MG63 (cell line): ENCODE measurements at regions not wholly inside any gene's neighbourhood (a gene's known extent, or its start where the extent isn't known, plus 50 kb on each side); places are given as distances from the start of the nearest gene placed in this dataset.

Source experiments
- DNase-seq: peaks from one replicate; pipeline ENCODE4 v3.0.0-alpha.2; 2020
- H3K27me3 ChIP-seq: fragments of 250-450 bp; sonication (Bioruptor Pico); 2 replicates; pipeline ENCODE4 v1.5.1; 2020; ENCODE audit warnings: mild to moderate bottlenecking, moderate library complexity
- H3K36me3 ChIP-seq: fragments of 250-450 bp; sonication (Bioruptor Pico); 2 replicates; pipeline ENCODE4 v1.5.1; 2020; ENCODE audit warnings: mild to moderate bottlenecking, moderate library complexity
- H3K4me3 ChIP-seq: fragments of 250-450 bp; sonication (Bioruptor Pico); 2 replicates; pipeline ENCODE4 v1.5.1; 2020; ENCODE audit warnings: mild to moderate bottlenecking, moderate library complexity
- H3K9me3 ChIP-seq: fragments of 250-450 bp; sonication (Bioruptor Pico); 2 replicates; pipeline ENCODE4 v1.5.1; 2020; ENCODE audit warnings: mild to moderate bottlenecking, moderate library complexity

DNA sequence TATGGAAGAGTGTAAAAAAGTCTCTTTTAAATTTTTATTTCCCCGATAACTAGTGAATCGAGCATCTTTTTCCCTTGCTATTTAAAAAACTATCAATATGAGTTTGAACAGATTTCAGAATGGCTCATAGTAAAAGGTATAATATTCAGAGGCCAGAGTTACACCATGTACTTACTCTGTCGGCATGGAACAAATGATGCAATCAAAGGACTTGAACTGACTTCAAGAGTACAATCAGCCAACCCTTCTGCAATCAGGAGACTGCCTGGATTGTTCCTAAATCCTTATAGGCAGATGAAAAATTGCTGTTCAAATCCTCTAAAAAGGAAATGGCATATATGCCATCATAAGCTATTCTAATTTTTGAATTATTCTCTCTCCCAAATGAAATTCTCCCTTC is 273.3 kb downstream of the SH2D1A start:
- H3K27me3 ChIP-seq, result no peaks in the 10 kb centered on the region
- no peak overlapping the region for H3K4me3 ChIP-seq
- no peak for DNase-seq
- H3K9me3 ChIP-seq, result no peaks in the 10 kb centered on the region
- no peaks in the 10 kb centered on the region for H3K36me3 ChIP-seq

DNA sequence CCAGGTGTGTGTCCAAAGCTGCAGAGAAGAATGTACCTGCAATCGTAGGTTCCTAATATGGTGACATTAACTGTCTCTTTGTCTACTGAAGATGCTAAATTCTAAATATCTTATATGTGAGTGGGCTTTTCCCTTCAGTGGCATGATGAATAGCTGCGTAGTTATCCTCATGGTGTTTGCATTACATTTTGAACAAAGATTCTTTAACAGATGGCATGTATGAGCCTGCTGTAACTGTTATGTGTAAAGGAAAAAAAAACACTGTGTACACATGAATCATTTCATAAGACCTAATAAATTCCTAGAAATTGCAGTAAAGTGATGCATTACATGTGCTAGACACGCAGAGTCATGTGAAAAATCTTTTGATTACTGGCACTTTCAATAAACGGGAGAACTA is 288.0 kb downstream of the SH2D1A start:
- Histone ChIP-seq H3K27me3 (no peaks in the 10 kb centered on the region), H3K36me3 (no peaks in the 10 kb centered on the region), H3K4me3 (no peak overlapping the region), H3K9me3 (no peaks in the 10 kb centered on the region)
- DNase-seq, result no peak

DNA sequence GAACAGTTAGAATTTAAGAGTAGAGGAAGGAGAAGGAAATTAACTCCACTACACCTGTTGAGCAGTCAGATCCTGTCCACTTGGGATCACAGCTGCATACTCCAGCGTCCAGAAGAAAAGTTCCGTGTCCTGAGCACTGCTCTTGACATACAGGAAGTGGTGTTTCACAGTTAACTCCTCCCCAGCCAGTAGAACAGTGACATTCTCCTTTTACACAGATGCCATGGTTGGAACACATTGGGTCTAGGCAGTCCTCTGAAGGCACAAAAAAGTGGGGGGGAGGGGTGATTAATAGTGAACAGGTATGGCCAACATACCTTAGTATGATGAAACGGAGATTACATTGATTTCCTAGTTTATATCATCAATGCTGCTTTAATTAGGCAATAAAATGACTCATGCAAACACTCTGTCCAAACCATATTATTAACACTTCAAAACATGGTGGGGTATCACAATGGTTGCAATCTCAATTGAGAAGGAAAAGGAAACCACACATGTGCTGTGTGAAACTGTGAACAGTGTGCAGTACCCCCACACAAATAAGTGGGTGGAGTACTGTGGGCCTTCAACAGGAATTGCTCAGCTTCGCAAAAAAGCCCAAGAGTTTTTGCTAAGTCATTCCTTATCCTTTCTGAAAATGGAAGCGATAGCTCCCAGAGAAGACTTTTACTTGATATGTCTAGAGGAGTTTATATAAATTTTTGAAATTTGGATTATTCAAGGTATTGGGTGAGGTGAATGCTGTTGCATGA is 295.6 kb downstream of the SH2D1A start:
- H3K27me3 ChIP-seq, result no peaks in the 10 kb centered on the region
- H3K36me3 ChIP-seq, result no peaks in the 10 kb centered on the region
- H3K4me3 ChIP-seq, result no peak overlapping the region
- H3K9me3 ChIP-seq, result no peaks in the 10 kb centered on the region
- DNase-seq, result no peak

DNA sequence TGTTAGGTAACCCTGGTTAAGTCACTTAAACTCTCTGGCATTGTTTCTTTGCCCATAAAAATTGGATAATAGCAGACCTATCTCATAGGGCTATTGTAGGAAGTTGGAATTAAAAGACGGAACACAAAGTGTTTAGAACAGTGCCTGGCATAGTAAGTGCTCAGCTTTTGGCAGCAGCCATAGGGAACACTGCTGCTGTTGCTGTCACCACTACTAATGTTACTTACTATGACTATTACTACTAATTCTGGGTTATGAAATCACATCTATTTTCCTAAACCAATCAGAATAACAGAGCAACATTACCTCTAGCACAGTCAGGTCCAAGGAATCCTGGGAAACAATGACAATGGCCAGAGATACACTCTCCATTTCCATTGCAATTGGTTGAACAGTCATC is 300.0 kb downstream of the SH2D1A start:
- no peak overlapping the region for H3K4me3 ChIP-seq
- no peaks in the 10 kb centered on the region for H3K27me3 ChIP-seq
- no peaks in the 10 kb centered on the region for H3K36me3 ChIP-seq
- H3K9me3 ChIP-seq, result no peaks in the 10 kb centered on the region
- DNase-seq, result no peak

DNA sequence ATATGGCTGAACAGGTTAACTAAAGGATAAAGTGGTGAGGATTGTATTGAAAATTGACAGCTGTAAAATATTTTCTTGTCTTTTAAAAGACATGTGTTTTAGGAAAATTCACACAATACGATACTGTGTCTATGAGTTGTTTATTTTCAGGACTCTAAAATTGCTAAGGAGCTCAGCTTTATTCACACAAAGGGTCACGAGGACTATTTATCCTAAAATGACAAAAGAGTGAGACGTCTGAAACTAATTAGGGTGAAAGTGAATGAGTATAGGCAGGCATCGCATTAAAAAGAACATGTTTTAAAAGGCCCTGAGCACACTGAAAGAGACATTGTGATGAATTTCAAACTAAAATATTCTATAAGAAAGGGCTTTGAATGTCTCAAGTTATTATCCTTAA is 304.7 kb downstream of the SH2D1A start:
- H3K36me3 ChIP-seq, result no peaks in the 10 kb centered on the region
- no peaks in the 10 kb centered on the region for H3K27me3 ChIP-seq
- no peaks in the 10 kb centered on the region for H3K9me3 ChIP-seq
- DNase-seq, result no peak
- no peak overlapping the region for H3K4me3 ChIP-seq

DNA sequence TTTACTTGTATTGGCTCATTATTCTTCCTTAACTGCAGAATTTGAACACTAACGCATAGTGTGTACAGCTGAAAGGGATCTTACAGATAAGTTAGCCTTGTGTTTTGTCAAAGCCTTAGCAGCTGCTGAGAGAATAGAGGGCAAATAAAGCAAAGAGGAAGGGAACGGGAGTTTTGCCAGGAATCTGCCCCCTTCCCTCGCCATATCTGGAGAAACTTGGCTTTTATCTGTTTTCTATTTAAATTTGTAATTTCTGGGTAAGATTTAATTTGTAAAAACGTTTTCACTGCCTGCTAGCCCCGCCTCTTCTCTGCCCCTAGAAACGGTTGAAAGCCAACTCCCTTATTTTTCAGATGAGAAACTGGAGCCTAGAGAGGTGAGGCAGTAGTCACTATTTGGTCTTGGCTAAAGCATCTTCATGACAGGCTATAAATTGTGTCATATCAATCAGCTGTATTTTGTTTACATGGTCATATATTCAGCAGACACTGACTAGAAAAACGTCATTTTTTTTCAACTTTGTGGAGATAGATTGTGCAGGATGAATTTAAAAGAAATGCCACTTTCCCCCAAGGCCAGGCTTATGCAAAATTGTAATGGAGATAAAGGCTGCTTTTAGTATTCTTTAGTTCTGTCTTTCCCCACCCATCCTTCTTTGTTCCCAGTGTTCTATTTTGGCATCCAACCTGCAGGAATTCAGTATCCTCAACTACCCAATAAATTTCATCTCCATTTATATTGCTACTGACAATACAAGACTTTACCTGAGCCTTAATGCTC is 319.4 kb downstream of the SH2D1A start:
- no peaks in the 10 kb centered on the region for H3K27me3 ChIP-seq
- no peak overlapping the region for H3K4me3 ChIP-seq
- H3K9me3 ChIP-seq, result no peaks in the 10 kb centered on the region
- H3K36me3 ChIP-seq, result no peaks in the 10 kb centered on the region
- DNase-seq, result no peak

DNA sequence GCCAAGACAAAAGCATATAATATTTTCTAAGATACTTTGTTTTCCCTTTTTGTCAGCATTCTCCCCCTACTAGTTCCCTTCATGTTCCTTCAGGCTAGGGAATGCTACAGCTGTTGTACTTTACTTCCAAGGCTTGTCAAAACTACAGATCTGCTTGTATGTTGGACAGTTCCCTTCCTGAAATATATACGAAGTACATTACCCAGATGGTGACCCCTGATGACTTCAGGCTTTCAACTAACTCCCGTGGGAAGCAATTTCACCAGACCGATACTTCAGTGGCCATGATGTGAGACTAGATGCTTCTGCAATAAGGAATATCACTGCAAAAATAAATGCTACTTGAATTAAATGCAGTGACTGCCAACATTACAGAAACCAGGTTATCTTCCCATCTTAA is 332.8 kb downstream of the SH2D1A start:
- Histone ChIP-seq H3K4me3 (no peak overlapping the region), H3K27me3 (no peaks in the 10 kb centered on the region), H3K9me3 (no peaks in the 10 kb centered on the region), H3K36me3 (no peaks in the 10 kb centered on the region)
- DNase-seq, result no peak

DNA sequence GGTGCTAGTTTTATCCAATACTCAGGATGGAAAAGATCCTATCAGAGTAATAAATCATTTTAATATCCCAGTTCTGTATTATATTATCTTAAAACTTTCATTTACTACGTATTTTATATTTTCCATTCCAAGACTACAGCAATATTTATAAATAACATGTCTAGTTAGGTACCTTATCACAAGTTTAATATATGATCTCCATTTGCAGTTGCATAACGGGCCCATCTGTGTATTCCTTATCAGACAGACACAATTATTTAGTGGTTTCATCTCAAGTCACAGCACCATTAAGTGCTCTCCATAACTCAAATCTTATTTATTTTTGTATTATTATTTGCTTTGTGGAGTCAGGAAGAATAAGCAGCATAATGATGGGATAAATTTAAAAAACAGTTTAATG is 333.9 kb downstream of the SH2D1A start:
- H3K9me3 ChIP-seq, result no peaks in the 10 kb centered on the region
- H3K36me3 ChIP-seq, result no peaks in the 10 kb centered on the region
- no peaks in the 10 kb centered on the region for H3K27me3 ChIP-seq
- no peak overlapping the region for H3K4me3 ChIP-seq
- no peak for DNase-seq

DNA sequence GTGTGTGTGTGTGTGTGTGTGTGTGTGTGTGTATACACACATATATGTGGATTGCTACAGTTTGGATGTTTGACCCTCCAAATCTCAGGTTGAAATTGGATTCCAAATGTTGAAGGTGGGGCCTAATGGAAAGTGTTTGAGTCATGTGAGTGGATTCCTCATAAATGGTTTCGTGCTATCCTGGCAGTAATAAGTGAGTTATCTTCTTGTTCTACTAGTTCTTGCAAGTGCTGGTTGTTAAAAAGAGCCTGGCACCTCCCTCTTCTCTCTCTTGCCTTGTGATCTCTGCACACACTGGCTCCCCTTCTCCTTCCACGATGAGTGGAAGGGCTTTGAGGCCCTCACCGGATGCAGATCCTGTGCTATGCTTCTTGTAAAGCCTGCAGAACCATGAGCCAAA is 344.1 kb downstream of the SH2D1A start:
- H3K36me3 ChIP-seq, result no peaks in the 10 kb centered on the region
- DNase-seq, result no peak
- H3K27me3 ChIP-seq, result no peaks in the 10 kb centered on the region
- no peaks in the 10 kb centered on the region for H3K9me3 ChIP-seq
- no peak overlapping the region for H3K4me3 ChIP-seq

DNA sequence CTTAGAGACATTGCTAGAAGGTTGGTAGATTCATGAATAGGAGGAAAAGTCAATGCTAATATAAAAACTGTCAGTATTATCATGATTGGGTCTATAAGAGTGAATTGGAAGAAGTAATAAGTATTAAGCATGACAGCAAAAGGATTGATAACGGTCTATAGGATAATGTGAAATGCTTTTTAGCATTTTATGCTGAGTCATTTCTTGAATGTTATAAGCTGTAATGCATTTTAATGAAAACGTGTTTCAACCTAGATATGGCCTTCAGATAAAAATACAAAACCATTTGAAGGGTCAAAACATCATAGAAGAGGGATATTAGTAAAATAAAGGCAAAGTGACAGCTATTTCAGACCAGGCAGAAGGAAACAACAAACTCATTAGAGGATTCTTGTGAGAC is 353.5 kb downstream of the SH2D1A start:
- Histone ChIP-seq H3K27me3 (no peaks in the 10 kb centered on the region), H3K9me3 (no peaks in the 10 kb centered on the region), H3K36me3 (no peaks in the 10 kb centered on the region), H3K4me3 (no peak overlapping the region)
- no peak for DNase-seq

DNA sequence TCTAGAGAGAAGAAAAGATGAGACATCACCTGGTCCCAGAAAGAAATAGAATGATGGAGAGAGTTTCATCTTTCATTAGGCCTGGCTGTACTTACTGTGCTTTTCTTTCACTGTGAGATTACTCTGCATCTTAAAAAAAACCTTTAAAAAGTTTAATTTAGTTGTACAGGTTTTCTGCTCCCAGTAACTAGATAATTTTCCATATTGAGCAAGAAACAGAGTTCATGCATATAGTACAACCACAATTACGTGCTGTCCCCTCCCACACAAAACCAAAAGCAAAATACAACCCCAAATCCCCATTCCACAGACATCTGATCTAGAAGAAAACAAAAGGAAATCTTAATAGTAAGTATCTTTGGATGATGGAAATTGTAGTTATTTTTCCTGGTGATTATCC is 371.2 kb downstream of the SH2D1A start:
- DNase-seq, result no peak
- Histone ChIP-seq H3K9me3 (no peaks in the 10 kb centered on the region), H3K27me3 (no peaks in the 10 kb centered on the region), H3K36me3 (no peaks in the 10 kb centered on the region), H3K4me3 (no peak overlapping the region)

DNA sequence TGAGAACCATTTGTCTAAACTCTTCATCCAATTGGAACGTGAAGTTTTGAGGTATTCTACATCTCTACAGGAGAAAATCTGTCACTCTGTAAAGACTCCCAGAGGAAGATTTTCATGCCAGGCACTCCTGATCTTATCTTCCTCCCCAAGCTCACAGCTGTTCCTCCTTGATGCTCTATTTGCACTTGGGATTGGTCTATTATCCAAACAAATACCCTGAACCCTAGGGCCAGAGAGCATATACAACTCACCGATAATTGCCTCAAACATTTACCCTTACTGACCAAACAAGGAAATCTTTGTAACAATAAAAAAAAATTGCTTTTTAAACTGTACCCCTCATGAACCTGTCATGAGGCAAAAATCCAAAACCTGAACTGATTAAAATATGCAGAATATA is 372.7 kb downstream of the SH2D1A start:
- no peaks in the 10 kb centered on the region for H3K27me3 ChIP-seq
- no peaks in the 10 kb centered on the region for H3K36me3 ChIP-seq
- no peak overlapping the region for H3K4me3 ChIP-seq
- H3K9me3 ChIP-seq, result no peaks in the 10 kb centered on the region
- no peak for DNase-seq

DNA sequence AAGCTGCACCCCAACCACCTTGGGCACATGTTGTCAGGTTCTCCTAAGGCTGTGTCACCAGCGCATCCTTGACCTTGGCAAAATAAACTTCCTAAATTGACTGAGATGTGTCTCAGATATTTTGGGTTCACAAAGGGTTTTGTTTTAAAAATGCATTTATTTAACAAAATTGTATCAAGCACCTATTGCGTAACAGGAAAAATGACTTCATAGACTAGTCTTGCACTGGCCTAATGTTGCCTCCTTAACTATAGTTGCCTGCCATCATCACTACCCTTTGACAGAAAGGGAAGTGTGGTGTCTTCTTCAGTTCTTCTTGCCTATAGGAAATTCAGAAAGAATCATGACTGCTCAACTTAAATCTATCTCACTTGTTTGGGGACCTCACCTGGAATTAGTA is 374.2 kb downstream of the SH2D1A start:
- no peak overlapping the region for H3K4me3 ChIP-seq
- no peaks in the 10 kb centered on the region for H3K9me3 ChIP-seq
- no peak for DNase-seq
- H3K27me3 ChIP-seq, result no peaks in the 10 kb centered on the region
- H3K36me3 ChIP-seq, result no peaks in the 10 kb centered on the region

DNA sequence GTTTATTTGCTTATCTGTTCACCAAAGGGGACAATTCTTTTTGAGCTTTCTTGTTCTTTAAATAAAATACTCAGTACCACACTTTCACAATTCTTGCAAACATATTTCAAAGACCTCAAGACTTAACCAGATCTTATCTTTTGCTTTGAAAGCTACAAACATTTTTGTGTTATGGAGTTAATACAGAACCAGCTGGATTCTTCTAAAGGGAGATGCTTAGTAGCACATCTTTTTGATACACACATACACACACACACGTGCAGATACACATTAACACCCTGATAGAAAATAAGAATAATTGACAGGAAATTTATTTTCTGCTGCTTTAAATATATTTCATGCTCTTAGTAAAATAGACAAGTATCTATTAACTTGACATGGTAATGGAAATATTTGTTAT is 379.1 kb downstream of the SH2D1A start:
- H3K4me3 ChIP-seq, result no peak overlapping the region
- DNase-seq, result no peak
- no peaks in the 10 kb centered on the region for H3K9me3 ChIP-seq
- H3K36me3 ChIP-seq, result no peaks in the 10 kb centered on the region
- no peaks in the 10 kb centered on the region for H3K27me3 ChIP-seq

DNA sequence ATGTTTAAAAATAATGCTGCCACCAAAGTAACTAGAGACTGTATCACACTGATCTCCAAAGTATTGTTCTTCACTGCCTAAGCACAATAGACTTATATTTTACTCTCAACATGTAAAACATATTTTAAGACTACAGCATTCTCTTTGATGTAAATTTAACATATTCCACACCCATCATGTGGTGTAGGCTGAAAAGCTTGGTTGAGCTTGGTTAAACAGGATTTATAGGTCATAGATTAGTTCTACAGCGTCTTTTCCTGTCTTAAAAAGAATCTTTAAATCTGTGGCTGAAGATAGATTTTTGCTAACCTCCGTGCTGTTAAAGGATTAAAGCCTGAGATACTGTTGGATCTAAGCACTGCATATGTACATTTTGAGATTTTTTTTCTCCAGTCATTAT is 379.9 kb downstream of the SH2D1A start:
- H3K36me3 ChIP-seq, result no peaks in the 10 kb centered on the region
- H3K9me3 ChIP-seq, result no peaks in the 10 kb centered on the region
- no peak overlapping the region for H3K4me3 ChIP-seq
- DNase-seq, result no peak
- H3K27me3 ChIP-seq, result no peaks in the 10 kb centered on the region

DNA sequence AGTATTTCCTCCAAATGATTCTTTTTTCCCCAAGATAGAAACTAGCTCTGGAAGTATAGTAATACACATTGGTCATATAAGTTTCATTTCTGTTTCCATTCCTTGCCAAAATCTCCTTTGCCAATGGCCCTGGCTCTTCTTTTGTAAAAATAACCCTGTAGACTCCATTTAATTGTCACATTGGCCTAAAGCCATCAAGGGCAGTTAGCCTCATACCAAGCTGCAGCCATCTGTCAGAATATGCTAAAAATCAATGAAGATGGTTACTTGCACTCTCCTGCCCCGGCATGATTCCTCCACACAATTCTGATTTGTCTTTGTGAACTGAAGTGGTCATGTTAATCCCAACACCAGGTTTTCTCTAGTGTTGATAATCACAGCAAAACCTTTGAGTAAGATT is 380.5 kb downstream of the SH2D1A start:
- H3K27me3 ChIP-seq, result no peaks in the 10 kb centered on the region
- H3K9me3 ChIP-seq, result no peaks in the 10 kb centered on the region
- DNase-seq, result no peak
- H3K4me3 ChIP-seq, result no peak overlapping the region
- H3K36me3 ChIP-seq, result no peaks in the 10 kb centered on the region

DNA sequence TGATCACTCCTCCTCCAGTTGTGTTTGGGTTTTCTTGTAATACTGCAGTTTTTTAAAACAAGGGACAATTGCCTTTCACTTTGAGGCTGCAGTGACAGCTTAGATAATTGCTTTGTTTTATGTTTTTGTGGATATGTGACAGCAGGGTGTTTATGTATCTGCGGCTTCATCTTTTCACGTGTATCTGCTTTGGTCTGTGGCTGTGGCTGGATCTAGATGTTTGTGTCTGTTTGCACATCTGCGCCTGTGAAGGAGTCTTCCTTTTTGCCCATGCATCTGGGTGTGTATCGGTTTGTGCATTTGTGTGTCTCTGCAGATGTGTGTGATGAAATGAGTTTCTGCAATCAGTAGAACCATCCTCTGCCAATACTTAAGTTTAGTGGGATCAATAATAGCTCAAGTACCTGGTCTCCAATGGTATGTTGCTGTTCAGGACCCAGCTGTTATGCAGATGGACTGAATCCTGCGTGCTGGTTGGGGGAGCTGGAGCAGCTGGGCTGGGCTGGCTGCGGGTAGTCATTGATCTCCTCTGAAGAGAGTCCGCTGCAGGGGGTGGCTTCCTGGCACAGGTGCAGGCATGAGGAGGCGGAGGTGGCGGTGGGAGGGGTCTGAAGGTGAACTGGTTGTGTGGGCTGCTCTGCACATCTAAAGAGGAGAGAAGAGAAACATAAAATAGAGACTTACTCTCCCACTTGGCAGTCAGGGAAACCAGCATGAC is 390.3 kb downstream of the SH2D1A start:
- no peaks in the 10 kb centered on the region for H3K36me3 ChIP-seq
- no peak for DNase-seq
- H3K4me3 ChIP-seq, result no peak overlapping the region
- no peaks in the 10 kb centered on the region for H3K27me3 ChIP-seq
- H3K9me3 ChIP-seq, result no peaks in the 10 kb centered on the region

DNA sequence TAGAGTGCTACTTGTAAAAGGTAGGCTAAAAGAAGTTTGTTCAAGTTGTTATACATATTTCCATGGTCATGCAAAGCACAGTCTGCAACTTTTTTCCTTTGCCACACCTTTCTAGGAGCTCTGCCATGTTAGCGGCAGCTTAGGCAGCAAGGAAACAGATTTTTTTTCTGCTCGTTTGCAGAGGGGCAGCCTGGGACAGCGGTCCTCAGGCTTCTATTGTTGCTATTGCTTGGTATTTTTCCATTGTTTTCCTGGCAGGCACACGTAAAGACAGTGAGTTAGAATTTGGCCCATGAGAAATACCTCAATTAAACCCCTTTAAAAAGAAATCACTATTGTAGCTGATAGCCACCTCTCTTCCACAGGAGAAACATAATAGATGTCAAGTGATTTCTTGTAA is 391.4 kb downstream of the SH2D1A start:
- Histone ChIP-seq H3K27me3 (no peaks in the 10 kb centered on the region), H3K4me3 (no peak overlapping the region), H3K9me3 (no peaks in the 10 kb centered on the region), H3K36me3 (no peaks in the 10 kb centered on the region)
- DNase-seq, result no peak
